ENCODE measurements at regions not wholly inside any gene's neighbourhood (a gene's known extent, or its start where the extent isn't known, plus 50 kb on each side); places are given as distances from the start of the nearest gene placed in this dataset.

DNA sequence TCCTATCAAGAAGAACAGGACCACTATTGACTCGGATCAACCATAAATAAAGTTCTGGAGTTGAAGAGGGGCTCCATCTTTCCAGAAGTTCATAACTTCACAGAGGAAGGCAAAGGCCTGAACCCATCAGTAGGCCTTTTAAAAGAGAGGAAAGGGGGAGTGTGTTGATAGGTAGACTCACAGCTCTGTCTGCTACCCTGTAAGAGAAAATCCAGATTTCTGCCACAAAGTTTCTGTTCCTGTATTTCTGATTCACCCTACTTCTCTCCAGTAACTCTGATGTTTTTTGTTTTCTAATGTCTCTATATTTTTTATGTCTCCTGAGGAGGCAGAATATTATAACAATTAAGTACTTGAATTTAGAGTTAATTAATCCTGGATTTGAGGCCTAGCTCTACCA is 564.0 kb downstream of the TNS1 start:
- Histone ChIP-seq H4K20me1 (ENCODE audit: insufficient read depth, low read length) (no peaks in the 10 kb centered on the region), H3K36me3 (ENCODE audit: insufficient read depth, low read length) (no peaks in the 10 kb centered on the region), H3K4me1 (ENCODE audit: insufficient read depth, low read length, poor library complexity, severe bottlenecking) (no peaks in the 10 kb centered on the region), H3K9me2 (ENCODE audit: insufficient read depth, low read length) (no peaks in the 10 kb centered on the region), H3K9me3 (ENCODE audit: low read length) (no peaks in the 10 kb centered on the region), H2AFZ (ENCODE audit: low read length) (no peak overlapping the region), H3K4me2 (ENCODE audit: low read length) (no peak overlapping the region), H3K79me2 (ENCODE audit: insufficient read depth, low read depth, low read length) (no peaks in the 10 kb centered on the region), H3K4me3 (ENCODE audit: low read depth, low read length, poor library complexity, severe bottlenecking) (no peak overlapping the region), H3K27ac (ENCODE audit: low read depth, low read length, poor library complexity, severe bottlenecking) (no peak overlapping the region)
- TF ChIP-seq EZH2phosphoT487 (IDR thresholded peaks at IDR 0.05; ENCODE audit: borderline replicate concordance, low read depth, low read length) = no peak
- TF ChIP-seq, protein P1, sequence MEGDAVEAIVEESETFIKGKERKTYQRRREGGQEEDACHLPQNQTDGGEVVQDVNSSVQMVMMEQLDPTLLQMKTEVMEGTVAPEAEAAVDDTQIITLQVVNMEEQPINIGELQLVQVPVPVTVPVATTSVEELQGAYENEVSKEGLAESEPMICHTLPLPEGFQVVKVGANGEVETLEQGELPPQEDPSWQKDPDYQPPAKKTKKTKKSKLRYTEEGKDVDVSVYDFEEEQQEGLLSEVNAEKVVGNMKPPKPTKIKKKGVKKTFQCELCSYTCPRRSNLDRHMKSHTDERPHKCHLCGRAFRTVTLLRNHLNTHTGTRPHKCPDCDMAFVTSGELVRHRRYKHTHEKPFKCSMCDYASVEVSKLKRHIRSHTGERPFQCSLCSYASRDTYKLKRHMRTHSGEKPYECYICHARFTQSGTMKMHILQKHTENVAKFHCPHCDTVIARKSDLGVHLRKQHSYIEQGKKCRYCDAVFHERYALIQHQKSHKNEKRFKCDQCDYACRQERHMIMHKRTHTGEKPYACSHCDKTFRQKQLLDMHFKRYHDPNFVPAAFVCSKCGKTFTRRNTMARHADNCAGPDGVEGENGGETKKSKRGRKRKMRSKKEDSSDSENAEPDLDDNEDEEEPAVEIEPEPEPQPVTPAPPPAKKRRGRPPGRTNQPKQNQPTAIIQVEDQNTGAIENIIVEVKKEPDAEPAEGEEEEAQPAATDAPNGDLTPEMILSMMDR (conservative IDR thresholded peaks at IDR 0.05; ENCODE audit: low read length) = no peak
- intact Hi-C loops (cut with micrococcal nuclease; ENCODE audit: unreplicated experiment) = no loop called here
- ChIA-PET CTCF (ENCODE audit: unreplicated experiment) (no interaction called here), POLR2A (interaction anchor here (0.7 to 1.1 kb wide), 3 partner anchors 12 to 423 kb away, joined by 3 read pairs; no protein-coding TSS in a partner anchor)
- no TSS peak for BruUV-seq (replicated peaks)
- DNase-seq (ENCODE audit: low spot score) = no peak

DNA sequence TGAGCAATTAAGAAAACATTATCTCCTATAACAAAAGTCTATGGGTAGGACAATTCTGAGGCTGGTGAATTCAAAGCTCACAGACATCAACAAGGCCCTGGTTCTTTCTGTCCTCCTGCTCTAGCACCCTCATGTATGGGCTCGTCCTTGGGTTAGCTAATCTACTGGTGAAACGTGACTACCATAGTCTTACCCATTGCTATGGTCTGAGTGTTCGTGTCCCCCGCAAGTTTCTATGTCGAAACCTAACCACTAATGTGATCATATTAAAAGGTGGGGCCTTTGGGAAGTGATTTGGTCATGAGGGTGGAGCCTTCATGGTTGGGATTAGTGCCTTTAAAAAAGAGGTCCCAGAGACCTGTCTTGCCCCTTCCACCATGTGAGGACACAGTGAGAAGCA is 564.7 kb downstream of the TNS1 start:
- no peak overlapping the region for H3K27ac ChIP-seq (ENCODE audit: low read depth, low read length, poor library complexity, severe bottlenecking)
- H3K4me2 ChIP-seq (ENCODE audit: low read length) = no peak overlapping the region
- no peaks in the 10 kb centered on the region for H3K9me3 ChIP-seq (ENCODE audit: low read length)
- no peaks in the 10 kb centered on the region for H3K4me1 ChIP-seq (ENCODE audit: insufficient read depth, low read length, poor library complexity, severe bottlenecking)
- no peak overlapping the region for H3K4me3 ChIP-seq (ENCODE audit: low read depth, low read length, poor library complexity, severe bottlenecking)
- H3K9me2 ChIP-seq (ENCODE audit: insufficient read depth, low read length) = no peaks in the 10 kb centered on the region
- no peaks in the 10 kb centered on the region for H3K36me3 ChIP-seq (ENCODE audit: insufficient read depth, low read length)
- no TSS peak for BruUV-seq (replicated peaks)
- CTCF ChIA-PET (ENCODE audit: unreplicated experiment) = no interaction called here
- no peak overlapping the region for H2AFZ ChIP-seq (ENCODE audit: low read length)
- H3K79me2 ChIP-seq (ENCODE audit: insufficient read depth, low read depth, low read length) = no peaks in the 10 kb centered on the region
- POLR2A ChIA-PET = interaction anchor here (0.7 to 1.1 kb wide), 3 partner anchors 13 to 423 kb away, joined by 3 read pairs; no protein-coding TSS in a partner anchor
- intact Hi-C loops (cut with micrococcal nuclease; ENCODE audit: unreplicated experiment) = no loop called here
- H4K20me1 ChIP-seq (ENCODE audit: insufficient read depth, low read length) = no peaks in the 10 kb centered on the region
- DNase-seq (ENCODE audit: low spot score) = no peak
- TF ChIP-seq EZH2phosphoT487 (IDR thresholded peaks at IDR 0.05; ENCODE audit: borderline replicate concordance, low read depth, low read length) = no peak
- TF ChIP-seq, protein P1 (conservative IDR thresholded peaks at IDR 0.05; ENCODE audit: low read length) = no peak

DNA sequence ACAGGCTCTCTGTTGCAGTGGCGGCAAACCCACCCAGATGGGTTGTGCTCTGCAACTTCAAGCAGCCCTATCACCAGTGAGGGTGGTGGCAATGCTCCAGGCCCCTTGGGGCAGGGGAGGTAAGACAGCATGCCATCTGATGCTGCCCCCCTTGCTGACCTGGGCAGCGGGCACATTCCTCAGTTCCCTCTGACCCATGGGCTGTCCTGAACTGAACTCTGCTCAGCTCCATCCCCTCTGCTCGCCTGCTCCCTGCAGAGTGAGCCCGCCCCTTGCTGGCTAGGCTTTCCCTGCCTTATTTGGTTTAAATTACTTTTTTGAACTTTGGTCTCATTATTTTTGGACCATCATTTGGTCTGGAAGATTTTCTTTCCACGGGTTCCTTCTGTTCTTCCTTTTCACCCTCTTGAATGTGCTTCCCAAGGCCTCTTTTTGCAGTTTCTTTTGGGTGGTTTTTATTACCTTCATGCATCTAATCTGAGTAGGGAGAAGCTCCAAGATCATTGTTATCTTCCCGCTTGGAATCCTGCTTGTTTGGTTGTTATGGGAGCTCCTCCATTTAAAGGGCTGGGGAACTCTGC is 565.4 kb downstream of the TNS1 start:
- no peaks in the 10 kb centered on the region for H3K4me1 ChIP-seq (ENCODE audit: insufficient read depth, low read length, poor library complexity, severe bottlenecking)
- TF ChIP-seq, protein P1 (conservative IDR thresholded peaks at IDR 0.05; ENCODE audit: low read length) = no peak
- no peak for TF ChIP-seq EZH2phosphoT487 (IDR thresholded peaks at IDR 0.05; ENCODE audit: borderline replicate concordance, low read depth, low read length)
- no peak overlapping the region for H3K4me3 ChIP-seq (ENCODE audit: low read depth, low read length, poor library complexity, severe bottlenecking)
- ChIA-PET CTCF (ENCODE audit: unreplicated experiment) (no interaction called here), POLR2A (interaction anchor here (1.1 kb wide), 1 partner anchor 422 kb away, joined by 3 read pairs; no protein-coding TSS in a partner anchor)
- no peak for DNase-seq (ENCODE audit: low spot score)
- no peaks in the 10 kb centered on the region for H3K79me2 ChIP-seq (ENCODE audit: insufficient read depth, low read depth, low read length)
- no peaks in the 10 kb centered on the region for H4K20me1 ChIP-seq (ENCODE audit: insufficient read depth, low read length)
- H3K9me3 ChIP-seq (ENCODE audit: low read length) = no peaks in the 10 kb centered on the region
- no TSS peak for BruUV-seq (replicated peaks)
- H3K9me2 ChIP-seq (ENCODE audit: insufficient read depth, low read length) = no peaks in the 10 kb centered on the region
- H3K36me3 ChIP-seq (ENCODE audit: insufficient read depth, low read length) = no peaks in the 10 kb centered on the region
- no peak overlapping the region for H2AFZ ChIP-seq (ENCODE audit: low read length)
- H3K4me2 ChIP-seq (ENCODE audit: low read length) = no peak overlapping the region
- H3K27ac ChIP-seq (ENCODE audit: low read depth, low read length, poor library complexity, severe bottlenecking) = no peak overlapping the region
- intact Hi-C loops (cut with micrococcal nuclease; ENCODE audit: unreplicated experiment) = no loop called here
